Pancreas (tissue), 10 donors: ENCODE measurements at regions not wholly inside any gene's neighbourhood (a gene's known extent, or its start where the extent isn't known, plus 50 kb on each side); places are given as distances from the start of the nearest gene placed in this dataset.

Experiments used
- ATAC-seq, 4 donors: fragments of 200-7000 bp; cut with Tn5 transposase; one replicate each; pipeline versions ENCODE4 v1.8.0 to v1.9.1; 2020; ENCODE audit warnings: mild to moderate bottlenecking in 4 of 4, moderate library complexity in 4 of 4
- DNase-seq, 6 donors: peaks; one replicate each; pipeline ENCODE4 v3.0.0-alpha.2; 2020
- FAIRE-seq: peaks from 2 replicates; lab custom pipeline; 2012; peaks lifted over from hg19 to GRCh38; lab: Jason Lieb, UNC
- H3K27ac ChIP-seq, 4 donors: fragments of 200-600 bp; sonication (generic); 1 replicate in 3 of 4; 2 replicates in 1 of 4; pipeline versions ENCODE4 v1.5.0 to v1.8.0; 2020
- H3K27me3 ChIP-seq, 4 donors: fragments of 200-600 bp; one replicate each; pipeline ENCODE4 v1.8.0; 2021
- H3K36me3 ChIP-seq, 3 donors: fragments of 200-600 bp; sonication (generic) in 1 of 3; one replicate each; pipeline versions ENCODE4 v1.5.0 to v1.8.0; 2020 to 2021
- H3K4me1 ChIP-seq, 3 donors: fragments of 200-600 bp; one replicate each; pipeline ENCODE4 v1.8.0; 2021
- H3K4me3 ChIP-seq, 4 donors: fragments of 200-600 bp; sonication (generic) in 2 of 4; one replicate each; pipeline versions ENCODE4 v1.5.0 to v1.8.0; 2020 to 2021
- H3K9me3 ChIP-seq, 4 donors: fragments of 200-600 bp; one replicate each; pipeline ENCODE4 v1.8.0; 2021
- WGBS, 2 donors: extraction: QIAGEN DNeasy Blood & Tissue Kit; methylation state at CpG; one replicate each; pipeline ENCODE4 v1.1.7; 2013; 5-methylcytosine and 5-hydroxymethylcytosine counted together
- intact Hi-C, 3 donors: fragments of 100-400 bp; cut with DNase I; formaldehyde crosslinking; loops; one replicate each; pipeline versions ENCODE4 v1.11.1 to v1.14.2; 2022
- TF ChIP-seq, protein P1 (sequence below), 4 donors: fragments of 200-600 bp; sonication (generic) in 3 of 4; IDR thresholded peaks; one replicate each; pipeline versions ENCODE4 v1.5.0 to v1.8.0; 2021; ENCODE audit warnings: antibody characterized with exemption in 4 of 4
- donor health status: healthy with polysubstance abuse.
- donor health status: DM: no; HTN: no; CAD: no; lungs with moderate emphysema.
- donor health status: DM: no; HTN: no; CAD: no.
- donor health status: control.
- donor health status: control.
- donor health status: Bipolar disorder and iron deficiency.
- donor health status: DM: yes; HTN: yes; CAD: no.
- donor health status: DM: no; HTN: no; CAD: no.
- donor health status: DM: no; HTN: no; CAD: no.
- donor health status: DM: yes; HTN: yes; CAD: no.

DNA sequence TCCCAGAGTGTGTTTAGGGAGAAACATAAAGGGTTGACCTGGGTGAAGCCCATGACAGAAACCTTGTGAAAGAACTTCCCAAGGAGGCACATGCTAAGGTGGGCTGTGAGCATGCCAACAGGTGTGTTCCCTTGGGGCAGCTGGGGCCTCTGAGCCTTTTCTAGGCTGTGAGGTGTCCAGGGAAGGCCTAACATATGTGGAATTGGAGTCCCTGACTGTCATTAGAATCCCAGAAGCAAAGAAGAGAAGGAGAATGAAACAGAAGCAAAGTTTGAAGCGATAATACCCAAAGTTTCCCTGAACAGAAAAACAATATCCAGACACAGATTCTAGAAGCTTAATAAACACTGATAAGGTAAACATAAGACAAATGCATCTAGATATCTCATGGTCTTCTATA lies 143.3 kb downstream of the CD83 start:
- ATAC-seq (no peak), FAIRE-seq (no peak), DNase-seq (no peak)
- intact Hi-C loops: no loop called here
- H3K27ac ChIP-seq: no peak overlapping the region
- no peaks in the 10 kb centered on the region for H3K36me3 ChIP-seq
- TF ChIP-seq, protein P1, sequence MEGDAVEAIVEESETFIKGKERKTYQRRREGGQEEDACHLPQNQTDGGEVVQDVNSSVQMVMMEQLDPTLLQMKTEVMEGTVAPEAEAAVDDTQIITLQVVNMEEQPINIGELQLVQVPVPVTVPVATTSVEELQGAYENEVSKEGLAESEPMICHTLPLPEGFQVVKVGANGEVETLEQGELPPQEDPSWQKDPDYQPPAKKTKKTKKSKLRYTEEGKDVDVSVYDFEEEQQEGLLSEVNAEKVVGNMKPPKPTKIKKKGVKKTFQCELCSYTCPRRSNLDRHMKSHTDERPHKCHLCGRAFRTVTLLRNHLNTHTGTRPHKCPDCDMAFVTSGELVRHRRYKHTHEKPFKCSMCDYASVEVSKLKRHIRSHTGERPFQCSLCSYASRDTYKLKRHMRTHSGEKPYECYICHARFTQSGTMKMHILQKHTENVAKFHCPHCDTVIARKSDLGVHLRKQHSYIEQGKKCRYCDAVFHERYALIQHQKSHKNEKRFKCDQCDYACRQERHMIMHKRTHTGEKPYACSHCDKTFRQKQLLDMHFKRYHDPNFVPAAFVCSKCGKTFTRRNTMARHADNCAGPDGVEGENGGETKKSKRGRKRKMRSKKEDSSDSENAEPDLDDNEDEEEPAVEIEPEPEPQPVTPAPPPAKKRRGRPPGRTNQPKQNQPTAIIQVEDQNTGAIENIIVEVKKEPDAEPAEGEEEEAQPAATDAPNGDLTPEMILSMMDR (IDR thresholded peaks at IDR 0.05): no peak
- H3K9me3 ChIP-seq: no peaks in the 10 kb centered on the region
- H3K4me1 ChIP-seq: no peaks in the 10 kb centered on the region
- 95 to 100% methylated on average over 1 of the region's 1 CpG for WGBS, 2 donors
- H3K27me3 ChIP-seq: peaks cover 0 to 3% (median 0%) of the 10 kb centered on the region in 4 donors
- H3K4me3 ChIP-seq: no peak overlapping the region

DNA sequence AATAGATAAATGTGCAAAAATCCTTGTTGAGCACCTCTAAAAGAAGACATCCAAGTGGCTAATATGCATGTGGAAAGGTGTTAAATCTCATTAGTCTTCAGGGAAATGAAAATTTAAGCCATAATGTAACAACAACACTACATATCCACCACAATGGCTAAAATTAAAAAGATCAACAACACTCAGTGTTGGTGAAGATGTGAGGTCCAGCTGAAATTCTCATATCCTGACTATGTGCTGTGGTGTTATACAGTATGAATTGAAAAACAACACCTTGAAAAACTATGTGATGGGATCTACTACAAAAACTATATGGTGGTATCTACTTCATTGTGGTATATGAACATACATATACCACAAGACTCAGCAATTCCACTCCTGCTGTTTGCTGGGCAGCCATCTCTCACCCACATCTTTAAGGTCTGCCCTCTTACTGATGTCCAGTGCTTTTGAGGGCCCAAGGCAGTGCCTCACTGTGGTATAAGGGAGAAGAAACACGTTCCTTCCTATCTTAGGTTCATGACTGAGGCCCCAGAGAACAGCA lies 146.4 kb downstream of the CD83 start:
- WGBS, 2 donors: 83 to 87% methylated on average over 1 of the region's 1 CpG
- TF ChIP-seq, protein P1 (IDR thresholded peaks at IDR 0.05): no peak
- FAIRE-seq: no peak

DNA sequence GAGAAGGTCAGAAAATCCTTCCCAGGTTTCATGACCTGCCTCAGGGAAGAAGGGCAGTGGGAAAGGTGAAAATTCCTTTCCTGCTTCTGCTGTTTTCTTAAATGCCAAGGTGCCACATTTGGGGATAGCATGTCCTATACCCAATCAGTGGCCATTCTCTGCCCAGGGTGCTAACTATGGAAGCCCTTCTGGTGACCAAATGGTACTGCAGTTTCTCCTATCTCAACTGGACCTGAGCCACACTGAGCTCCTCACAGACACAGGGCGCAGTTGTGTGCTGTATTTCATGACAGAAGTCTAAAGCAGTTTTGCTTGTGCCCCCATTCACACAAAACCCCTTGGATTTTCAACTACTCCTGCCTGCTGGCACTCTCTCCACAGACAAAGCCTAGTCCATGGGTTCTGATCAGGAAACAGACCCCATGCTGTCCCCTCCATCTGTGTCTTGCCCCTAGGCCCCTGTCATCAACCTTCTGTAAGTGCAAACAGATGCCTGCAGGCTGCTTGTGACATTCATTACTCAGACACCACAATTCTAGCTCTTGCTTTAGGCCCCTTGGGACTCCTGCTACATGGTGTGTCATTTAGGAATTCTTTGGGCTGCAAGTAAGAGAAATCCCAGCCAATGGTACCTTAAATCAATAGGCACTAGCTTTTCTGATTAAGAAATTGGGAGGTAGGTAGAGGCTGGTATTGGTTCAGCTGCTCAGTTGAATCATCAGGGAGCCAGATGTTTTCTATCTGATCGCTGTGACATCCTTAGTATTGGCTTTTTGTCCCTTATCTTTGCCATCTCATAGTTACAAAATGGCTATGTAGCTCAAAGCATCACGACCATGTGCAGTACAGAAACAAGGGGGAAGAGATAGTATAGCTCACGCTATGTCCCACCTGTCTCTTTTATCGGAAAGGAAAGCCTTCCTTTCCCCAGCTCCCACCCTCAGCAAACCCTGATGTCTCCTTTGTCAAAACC lies 147.8 kb downstream of the CD83 start:
- FAIRE-seq (no peak), ATAC-seq (no peak), DNase-seq (no peak)
- Histone ChIP-seq H3K27me3 (peaks cover 0 to 3% (median 0%) of the 10 kb centered on the region in 4 donors), H3K36me3 (no peaks in the 10 kb centered on the region), H3K9me3 (no peaks in the 10 kb centered on the region), H3K4me3 (no peak overlapping the region), H3K27ac (no peak overlapping the region), H3K4me1 (no peaks in the 10 kb centered on the region)
- TF ChIP-seq, protein P1 (IDR thresholded peaks at IDR 0.05): no peak
- intact Hi-C loops: no loop called here
- 85 to 92% methylated on average over 5 of the region's 5 CpGs for WGBS, 2 donors

More for the DNA sequence above, 146.4 kb downstream of the CD83 start:
- H3K27me3 ChIP-seq: peaks cover 0 to 3% (median 0%) of the 10 kb centered on the region in 4 donors
- DNase-seq (no peak), ATAC-seq (no peak)
- intact Hi-C loops: no loop called here
- no peak overlapping the region for H3K4me3 ChIP-seq
- no peaks in the 10 kb centered on the region for H3K36me3 ChIP-seq
- H3K9me3 ChIP-seq: no peaks in the 10 kb centered on the region
- H3K27ac ChIP-seq: no peak overlapping the region
- no peaks in the 10 kb centered on the region for H3K4me1 ChIP-seq

DNA sequence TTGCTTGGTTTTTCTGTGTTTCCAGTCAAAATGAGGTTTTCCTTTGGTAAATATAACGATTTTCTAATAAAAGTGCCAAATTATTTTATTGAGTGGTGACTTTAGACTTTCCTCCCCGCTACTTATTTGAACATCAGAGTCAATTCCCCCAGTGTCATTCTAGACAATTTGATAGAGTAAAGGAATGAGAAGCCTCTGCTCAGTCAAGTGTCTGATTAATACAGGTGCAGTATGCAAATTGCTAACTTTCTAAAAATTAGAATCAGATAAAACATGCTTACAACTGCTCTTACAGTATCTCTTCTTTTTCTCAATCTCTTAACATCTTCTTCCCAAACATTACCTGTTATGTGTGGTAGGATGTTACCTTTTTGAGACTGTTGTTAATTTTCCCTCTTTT lies 148.7 kb downstream of the CD83 start:
- Histone ChIP-seq H3K36me3 (no peaks in the 10 kb centered on the region), H3K27me3 (peaks cover 0 to 3% (median 0%) of the 10 kb centered on the region in 4 donors), H3K9me3 (no peaks in the 10 kb centered on the region), H3K27ac (no peak overlapping the region), H3K4me3 (no peak overlapping the region), H3K4me1 (no peaks in the 10 kb centered on the region)
- 77 to 87% methylated on average over 2 of the region's 2 CpGs for WGBS, 2 donors
- DNase-seq (no peak), FAIRE-seq (no peak), ATAC-seq (no peak)
- intact Hi-C loops: no loop called here
- TF ChIP-seq, protein P1 (IDR thresholded peaks at IDR 0.05): no peak
